OCI-LY1 (cell line): ENCODE measurements at regions not wholly inside any gene's neighbourhood (a gene's known extent, or its start where the extent isn't known, plus 50 kb on each side); places are given as distances from the start of the nearest gene placed in this dataset.

ENCODE experiments used
- H2AFZ ChIP-seq: fragments of 200-600 bp; sonication (generic), shearing (Covaris generic); 2 replicates; pipeline ENCODE4 v1.6.0; 2014; ENCODE audit warnings: antibody characterized with exemption, mild to moderate bottlenecking, low read length
- H3F3A ChIP-seq: fragments of 200-600 bp; sonication (generic), shearing (Covaris generic); 2 replicates; pipeline ENCODE4 v1.6.0; 2014; ENCODE audit warnings: mild to moderate bottlenecking, antibody characterized with exemption, low read length, moderate library complexity; ENCODE audit not compliant: insufficient read depth
- H3K27ac ChIP-seq: fragments of 200-600 bp; sonication (generic); 2 replicates; pipeline ENCODE4 v1.5.1; 2014; ENCODE audit warnings: low read length, mixed run types, mild to moderate bottlenecking, low read depth; ENCODE audit not compliant: poor library complexity, severe bottlenecking
- H3K27me3 ChIP-seq: fragments of 200-600 bp; sonication (generic); 2 replicates; pipeline ENCODE4 v1.6.0; 2014; ENCODE audit warnings: antibody characterized with exemption, mild to moderate bottlenecking, low read length, moderate library complexity; ENCODE audit not compliant: insufficient read depth
- H3K36me3 ChIP-seq: fragments of 200-600 bp; sonication (generic); 2 replicates; pipeline ENCODE4 v1.6.1; 2014; ENCODE audit warnings: mild to moderate bottlenecking, antibody characterized with exemption, low read length, moderate library complexity, mixed read lengths; ENCODE audit not compliant: insufficient read depth
- H3K4me1 ChIP-seq: fragments of 200-600 bp; sonication (generic); 2 replicates; pipeline ENCODE4 v1.5.1; 2014; ENCODE audit warnings: mild to moderate bottlenecking, low read length, moderate library complexity; ENCODE audit not compliant: insufficient read depth, severe bottlenecking
- H3K4me2 ChIP-seq: fragments of 200-600 bp; sonication (generic), shearing (Covaris generic); 2 replicates; pipeline ENCODE4 v1.6.1; 2014; ENCODE audit warnings: low read length
- H3K4me3 ChIP-seq: fragments of 200-600 bp; sonication (generic); 2 replicates; pipeline ENCODE4 v1.5.1; 2014; ENCODE audit warnings: low read length, low read depth, mild to moderate bottlenecking, mixed read lengths; ENCODE audit not compliant: poor library complexity, severe bottlenecking
- H3K79me2 ChIP-seq: fragments of 200-600 bp; shearing (Covaris generic); 2 replicates; pipeline ENCODE4 v1.6.1; 2016; ENCODE audit warnings: mixed run types, low read length, mixed read lengths; ENCODE audit not compliant: insufficient read depth
- H3K9ac ChIP-seq: fragments of 200-600 bp; sonication (generic), shearing (Covaris generic); 2 replicates; pipeline ENCODE4 v1.6.1; 2014; ENCODE audit warnings: mild to moderate bottlenecking, low read length, mixed read lengths
- H3K9me2 ChIP-seq: fragments of 200-600 bp; sonication (generic), shearing (Covaris generic); 2 replicates; pipeline ENCODE4 v1.6.1; 2014; ENCODE audit warnings: low read depth, mild to moderate bottlenecking, low read length, mixed read lengths
- H3K9me3 ChIP-seq: fragments of 200-600 bp; shearing (Covaris generic); 2 replicates; pipeline ENCODE4 v1.6.1; 2014; ENCODE audit warnings: low read length, mixed read lengths
- H4K20me1 ChIP-seq: fragments of 200-600 bp; sonication (generic), shearing (Covaris generic); 2 replicates; pipeline ENCODE4 v1.6.0; 2016; ENCODE audit warnings: mild to moderate bottlenecking, low read length; ENCODE audit not compliant: insufficient read depth
- CTCF ChIP-seq: fragments of 200-600 bp; sonication (generic), shearing (Covaris generic); IDR thresholded peaks from 2 replicates; pipeline ENCODE4 v1.5.1; 2017; ENCODE audit warnings: mild to moderate bottlenecking, antibody characterized with exemption, low read length, moderate library complexity, mixed read lengths
- EZH2 ChIP-seq: fragments of 200-600 bp; sonication (generic), shearing (Covaris generic); IDR thresholded peaks from 2 replicates; pipeline ENCODE4 v1.8.0; 2017; ENCODE audit warnings: borderline replicate concordance, mixed run types, mild to moderate bottlenecking, antibody characterized with exemption, low read length, moderate library complexity, mixed read lengths

DNA sequence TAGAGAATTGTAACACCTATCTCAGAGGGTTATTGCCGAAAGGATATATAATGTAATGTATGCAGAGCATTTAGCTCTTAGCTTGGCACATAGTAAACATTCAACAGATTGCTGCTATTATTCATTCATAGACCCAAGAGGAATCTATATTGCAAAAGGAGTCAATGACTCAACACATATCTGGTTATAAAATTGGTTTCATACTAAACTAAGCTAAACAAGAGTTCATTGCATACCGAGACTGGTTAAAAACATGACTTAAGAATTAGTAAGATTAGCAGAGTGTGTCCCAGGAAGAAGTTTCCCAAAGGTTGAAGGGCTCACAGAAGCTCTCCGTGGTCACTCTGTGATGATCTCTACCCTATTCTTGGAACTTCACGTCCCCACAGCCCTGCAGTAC, 339.6 kb upstream of the CCNH start:
- H3K27me3 ChIP-seq = no peaks in the 10 kb centered on the region
- H3K27ac ChIP-seq = no peak overlapping the region
- H3K9me2 ChIP-seq = no peaks in the 10 kb centered on the region
- no peaks in the 10 kb centered on the region for H3K79me2 ChIP-seq
- no peak overlapping the region for H3K4me3 ChIP-seq
- no peak overlapping the region for H3K9ac ChIP-seq
- no peaks in the 10 kb centered on the region for H3K9me3 ChIP-seq
- no peaks in the 10 kb centered on the region for H3K36me3 ChIP-seq
- no peak overlapping the region for H2AFZ ChIP-seq
- TF ChIP-seq CTCF = no peak
- no peak for TF ChIP-seq EZH2
- H4K20me1 ChIP-seq = no peaks in the 10 kb centered on the region
- H3K4me2 ChIP-seq = no peak overlapping the region
- H3K4me1 ChIP-seq = no peaks in the 10 kb centered on the region
- H3F3A ChIP-seq = no peaks in the 10 kb centered on the region

DNA sequence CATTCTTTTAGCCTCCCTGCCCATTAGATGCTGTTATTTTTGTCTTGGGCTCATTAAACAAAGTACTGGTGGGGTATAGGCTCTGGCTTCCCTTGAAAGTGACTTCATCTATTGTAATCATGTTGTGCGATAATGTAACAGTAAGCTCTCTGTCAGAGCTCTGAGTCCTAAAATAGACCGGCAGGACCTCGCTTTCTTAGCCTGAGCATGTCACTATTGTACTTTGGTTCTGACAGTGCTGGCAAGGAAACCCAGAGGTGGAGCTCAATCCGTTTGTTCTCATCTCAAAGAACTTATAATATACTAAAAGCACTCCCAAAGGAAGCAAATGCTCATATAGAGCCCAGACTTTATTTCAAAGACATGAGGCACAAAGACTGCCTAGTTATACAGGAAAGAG, 339.1 kb upstream of the CCNH start:
- TF ChIP-seq EZH2 (no peak), CTCF (no peak)
- Histone ChIP-seq H3K79me2 (no peaks in the 10 kb centered on the region), H3K27ac (no peak overlapping the region), H4K20me1 (no peaks in the 10 kb centered on the region), H3K27me3 (no peaks in the 10 kb centered on the region), H3K36me3 (no peaks in the 10 kb centered on the region), H3K4me2 (no peak overlapping the region), H3K9ac (no peak overlapping the region), H3K4me1 (no peaks in the 10 kb centered on the region), H3F3A (no peaks in the 10 kb centered on the region), H3K4me3 (no peak overlapping the region), H3K9me2 (no peaks in the 10 kb centered on the region), H2AFZ (no peak overlapping the region), H3K9me3 (no peaks in the 10 kb centered on the region)

- Histone ChIP-seq H3K79me2 (no peaks in the 10 kb centered on the region), H4K20me1 (no peaks in the 10 kb centered on the region), H2AFZ (no peak overlapping the region), H3K4me2 (no peak overlapping the region), H3F3A (no peaks in the 10 kb centered on the region), H3K27ac (no peak overlapping the region), H3K9me3 (no peaks in the 10 kb centered on the region), H3K36me3 (no peaks in the 10 kb centered on the region), H3K27me3 (no peaks in the 10 kb centered on the region), H3K4me3 (no peak overlapping the region), H3K9me2 (no peaks in the 10 kb centered on the region), H3K9ac (no peak overlapping the region), H3K4me1 (no peaks in the 10 kb centered on the region)
- TF ChIP-seq EZH2 = no peak
- no peak for TF ChIP-seq CTCF
Measured at GRCh38 chr5:87746891-87747377, 334.2 kb upstream of the CCNH start.
